NCI-H128 (cell line): ENCODE measurements at regions not wholly inside any gene's neighbourhood (a gene's known extent, or its start where the extent isn't known, plus 50 kb on each side); places are given as distances from the start of the nearest gene placed in this dataset.
"Not testable (repeated sequence)": the region's sequence is repeated elsewhere in the genome, so short reads cannot be mapped to it uniquely, and the experiment has no call there.

ENCODE experiments used
- DNase-seq: peaks from one replicate; lab custom pipeline; 2025; ENCODE audit not compliant: unreplicated experiment; lab: John Stamatoyannopoulos, UW

DNA sequence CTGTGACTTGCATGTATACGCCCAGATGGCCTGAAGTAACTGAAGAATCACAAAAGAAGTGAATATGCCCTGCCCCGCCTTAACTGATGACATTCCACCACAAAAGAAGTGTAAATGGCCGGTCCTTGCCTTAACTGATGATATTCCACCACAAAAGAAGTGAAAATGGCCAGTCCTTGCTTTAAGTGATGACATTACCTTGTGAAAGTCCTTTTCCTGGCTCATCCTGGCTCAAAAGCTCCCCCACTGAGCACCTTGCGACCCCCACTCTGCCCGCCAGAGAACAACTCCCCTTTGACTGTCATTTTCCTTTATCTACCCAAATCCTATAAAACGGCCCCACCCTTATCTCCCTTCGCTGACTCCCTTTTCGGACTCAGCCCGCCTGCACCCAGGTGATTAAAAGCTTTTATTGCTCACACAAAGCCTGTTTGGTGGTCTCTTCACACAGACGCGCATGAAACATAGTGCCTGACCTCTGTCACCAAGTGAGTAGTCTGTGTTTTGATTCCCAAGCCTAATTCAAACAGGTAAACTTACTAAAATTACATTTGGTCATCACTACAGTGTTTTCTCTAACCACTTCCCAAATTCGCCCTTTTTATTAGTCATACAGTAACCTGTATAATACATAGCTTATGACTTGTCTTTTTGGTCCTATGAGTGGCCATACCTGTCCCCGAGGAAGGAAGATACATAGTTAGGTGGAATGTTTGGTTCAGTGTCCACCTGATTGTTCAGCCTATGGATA lies 140.7 kb upstream of the PROK2 start:
- DNase-seq: not testable (repeated sequence)

DNA sequence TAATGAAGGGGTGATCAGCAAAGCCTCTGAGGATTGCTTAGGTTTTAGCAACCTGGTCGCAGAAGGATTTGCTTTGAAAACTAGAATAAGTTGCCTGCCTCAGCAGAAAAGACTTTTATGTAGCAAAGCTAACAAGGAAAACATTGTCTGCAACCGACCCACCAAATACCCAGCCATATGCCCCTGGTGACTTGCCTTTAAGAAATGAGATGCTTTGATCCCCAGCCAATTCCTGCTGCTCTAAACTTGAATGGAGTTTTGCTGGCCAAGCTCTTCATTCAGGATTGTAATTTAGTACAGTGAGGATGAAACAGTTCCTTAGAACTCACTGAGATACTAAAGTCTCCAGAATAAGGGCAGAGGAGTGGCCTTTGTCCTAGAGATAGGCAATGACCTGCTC lies 139.8 kb upstream of the PROK2 start:
- DNase-seq: no peak

DNA sequence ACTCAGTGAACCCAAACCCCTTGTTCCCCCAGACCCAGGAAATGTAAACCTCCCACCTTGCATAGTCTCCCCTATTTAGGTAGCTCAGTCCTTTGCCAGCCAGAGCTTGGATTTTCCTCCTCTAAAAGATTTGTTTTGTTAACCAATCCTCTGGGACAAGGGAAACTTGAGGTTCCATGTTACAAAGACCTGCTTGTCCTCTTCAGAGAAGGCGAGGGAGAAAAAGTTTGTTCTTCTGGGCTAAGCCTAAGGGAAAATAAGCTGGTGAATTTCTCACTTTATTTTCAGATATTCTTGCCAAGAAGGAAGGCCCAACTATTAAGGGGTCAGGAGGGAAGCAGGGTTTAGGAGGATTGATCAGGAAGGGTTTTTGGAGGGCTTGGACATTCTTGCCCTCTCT lies 136.1 kb upstream of the PROK2 start:
- DNase-seq: no peak

GRCh38 chr3:71919572-71919971 lies 134.6 kb upstream of the PROK2 start:
- DNase-seq: no peak

GRCh38 chr3:71917545-71917944 lies 132.6 kb upstream of the PROK2 start:
- DNase-seq: no peak

- no peak for DNase-seq
Observed at GRCh38 chr3:71916747-71917369, 131.9 kb upstream of the PROK2 start.

- no peak for DNase-seq
Observed at GRCh38 chr3:71912839-71913495, 128.0 kb upstream of the PROK2 start.

- DNase-seq: no peak
Observed at GRCh38 chr3:71910108-71910507, 125.2 kb upstream of the PROK2 start.

DNA sequence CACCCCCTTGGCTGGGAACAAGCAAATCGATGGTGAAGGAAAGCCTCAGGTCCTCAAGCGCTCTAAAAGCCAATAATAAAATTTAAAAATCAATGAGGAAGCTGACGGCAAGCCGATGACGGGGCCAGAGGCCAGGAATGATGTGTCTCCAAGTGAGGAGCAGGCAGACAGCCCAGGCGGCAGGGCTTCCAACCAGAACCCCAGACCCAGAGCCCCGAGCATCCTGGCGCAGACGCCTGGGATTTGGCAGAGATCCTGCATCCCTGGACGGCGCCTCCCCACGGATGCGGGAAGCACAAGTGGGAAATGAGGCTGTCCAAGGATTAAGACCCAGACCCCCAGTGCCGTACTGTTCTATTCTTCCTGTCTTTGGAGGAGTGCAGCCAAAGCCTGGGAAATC lies 123.0 kb upstream of the PROK2 start:
- DNase-seq: no peak

GRCh38 chr3:71906976-71907375 lies 122.0 kb upstream of the PROK2 start:
- no peak for DNase-seq

- no peak for DNase-seq
Observed at GRCh38 chr3:71905426-71905825, 120.5 kb upstream of the PROK2 start.

DNA sequence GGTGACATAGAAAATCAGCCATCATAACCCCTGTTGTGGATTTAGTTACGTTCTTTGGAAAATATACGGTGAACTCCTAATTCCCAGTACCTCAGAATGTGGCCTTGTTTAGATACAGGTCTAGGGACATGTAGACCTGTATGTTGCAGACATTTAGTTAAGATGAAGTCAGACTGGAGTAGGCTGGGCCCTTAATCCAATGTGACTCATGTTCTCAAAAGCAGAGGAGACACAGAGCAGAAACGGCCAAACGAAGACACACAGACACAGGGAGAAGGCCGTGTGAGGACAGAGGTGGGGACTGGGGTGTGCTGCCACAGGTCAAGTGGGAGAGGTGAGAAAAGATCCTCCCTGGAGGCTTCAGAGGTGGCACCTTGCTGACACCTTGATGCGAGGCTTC lies 119.0 kb upstream of the PROK2 start:
- DNase-seq: no peak

DNA sequence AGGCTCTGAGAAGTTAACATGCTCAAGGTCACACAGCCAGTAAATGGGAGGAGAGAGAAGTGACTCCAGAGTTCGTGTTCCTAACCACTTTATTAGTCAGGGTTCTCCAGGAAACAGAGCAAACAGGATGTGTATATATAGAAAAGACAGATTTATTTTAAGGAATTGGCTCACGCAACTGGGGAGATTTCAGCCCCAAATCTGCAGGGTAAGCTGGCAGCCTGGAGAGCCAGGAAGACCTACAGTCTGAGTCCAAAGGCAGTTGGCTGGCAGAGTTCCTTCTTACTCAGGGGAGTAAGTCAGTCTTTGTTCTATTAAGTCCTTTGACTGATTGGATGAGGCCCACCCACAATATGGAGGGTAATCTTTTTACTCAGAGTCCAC lies 118.2 kb upstream of the PROK2 start:
- DNase-seq: no peak

DNA sequence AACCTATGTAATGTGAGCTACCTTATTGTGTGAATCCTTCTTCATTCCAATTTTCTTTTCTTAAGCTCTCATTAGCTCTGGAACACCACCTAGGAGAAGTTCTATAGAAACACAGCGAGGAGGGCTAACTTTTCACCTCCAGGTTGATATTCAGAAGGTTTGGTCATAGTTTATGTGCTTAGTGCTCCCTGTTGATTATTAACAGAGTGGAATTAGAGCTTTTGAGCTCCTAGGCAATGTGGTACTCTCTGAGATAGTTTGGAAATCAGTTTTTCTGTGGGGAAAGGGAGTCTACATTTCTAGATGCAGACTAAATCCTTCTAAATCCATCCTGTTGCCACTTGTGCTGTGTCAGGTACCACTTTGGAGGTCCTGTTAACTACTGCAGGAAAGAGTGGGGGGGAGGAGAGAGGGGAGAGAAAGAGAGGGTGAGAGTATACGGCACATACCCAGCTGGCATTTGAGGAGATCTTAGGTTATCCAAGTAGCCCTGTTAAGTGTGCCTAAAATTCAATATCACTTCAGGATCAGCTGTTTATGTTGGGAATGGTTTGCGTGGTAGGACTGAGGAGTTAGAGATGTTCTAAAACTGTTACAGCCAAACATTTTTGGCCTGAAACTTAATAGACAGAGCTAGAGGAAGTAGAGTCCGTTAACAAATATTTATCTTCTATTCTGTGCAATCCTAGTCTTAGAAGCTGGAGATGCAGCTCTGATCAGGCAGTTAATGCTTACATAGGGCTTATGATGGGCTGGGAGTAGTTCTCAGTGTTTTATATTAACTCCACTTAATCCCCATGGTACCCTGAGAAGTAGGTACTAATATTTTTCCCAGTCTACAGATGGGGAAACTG lies 117.5 kb upstream of the PROK2 start:
- no peak for DNase-seq

GRCh38 chr3:71901645-71902044 lies 116.7 kb upstream of the PROK2 start:
- no peak for DNase-seq

DNA sequence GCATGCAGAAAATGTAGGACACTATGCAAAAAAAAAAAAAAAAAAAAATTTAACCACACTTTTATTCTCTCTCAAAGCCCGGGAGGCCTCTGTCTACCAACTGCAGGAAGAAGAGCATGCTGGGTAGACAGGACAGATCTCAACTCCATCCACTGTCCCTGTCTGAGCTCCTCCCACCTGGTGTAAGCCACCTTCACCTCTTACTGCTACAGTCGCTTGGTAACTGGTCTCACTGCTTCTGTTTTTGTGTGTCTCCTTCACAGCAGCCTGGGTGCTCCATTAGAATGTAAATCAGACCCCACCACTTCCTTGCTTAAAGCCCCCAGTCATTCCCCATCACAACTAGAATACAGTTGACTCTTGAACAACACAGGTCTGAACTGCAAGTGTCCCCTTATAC lies 115.1 kb upstream of the PROK2 start:
- no peak for DNase-seq

GRCh38 chr3:71896751-71897150 lies 111.8 kb upstream of the PROK2 start:
- DNase-seq: no peak

- no peak for DNase-seq
Observed at GRCh38 chr3:71893702-71894479, 108.9 kb upstream of the PROK2 start.

GRCh38 chr3:71893122-71893521 lies 108.2 kb upstream of the PROK2 start:
- DNase-seq: no peak

DNA sequence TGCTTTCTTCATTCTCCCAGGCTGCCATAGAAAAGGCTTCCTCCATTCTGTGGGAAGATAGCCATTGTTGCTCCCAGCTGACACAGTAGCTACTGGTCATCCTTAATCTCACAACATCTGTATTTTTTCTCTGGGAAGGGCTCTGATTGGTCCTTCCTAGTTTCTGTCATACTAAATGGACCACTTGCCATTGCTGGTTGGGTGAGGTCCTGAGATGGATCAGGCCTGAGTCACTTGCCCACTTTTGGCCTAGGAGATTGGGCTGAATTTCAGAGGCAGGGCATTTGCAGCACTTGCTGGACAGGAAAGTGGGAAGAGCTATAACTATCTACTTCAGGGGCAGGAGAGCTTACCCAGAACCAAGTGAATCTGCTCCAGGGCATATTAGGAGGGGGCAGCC lies 106.5 kb upstream of the PROK2 start:
- no peak for DNase-seq
